ENCODE measurements at regions not wholly inside any gene's neighbourhood (a gene's known extent, or its start where the extent isn't known, plus 50 kb on each side); places are given as distances from the start of the nearest gene placed in this dataset.

DNA sequence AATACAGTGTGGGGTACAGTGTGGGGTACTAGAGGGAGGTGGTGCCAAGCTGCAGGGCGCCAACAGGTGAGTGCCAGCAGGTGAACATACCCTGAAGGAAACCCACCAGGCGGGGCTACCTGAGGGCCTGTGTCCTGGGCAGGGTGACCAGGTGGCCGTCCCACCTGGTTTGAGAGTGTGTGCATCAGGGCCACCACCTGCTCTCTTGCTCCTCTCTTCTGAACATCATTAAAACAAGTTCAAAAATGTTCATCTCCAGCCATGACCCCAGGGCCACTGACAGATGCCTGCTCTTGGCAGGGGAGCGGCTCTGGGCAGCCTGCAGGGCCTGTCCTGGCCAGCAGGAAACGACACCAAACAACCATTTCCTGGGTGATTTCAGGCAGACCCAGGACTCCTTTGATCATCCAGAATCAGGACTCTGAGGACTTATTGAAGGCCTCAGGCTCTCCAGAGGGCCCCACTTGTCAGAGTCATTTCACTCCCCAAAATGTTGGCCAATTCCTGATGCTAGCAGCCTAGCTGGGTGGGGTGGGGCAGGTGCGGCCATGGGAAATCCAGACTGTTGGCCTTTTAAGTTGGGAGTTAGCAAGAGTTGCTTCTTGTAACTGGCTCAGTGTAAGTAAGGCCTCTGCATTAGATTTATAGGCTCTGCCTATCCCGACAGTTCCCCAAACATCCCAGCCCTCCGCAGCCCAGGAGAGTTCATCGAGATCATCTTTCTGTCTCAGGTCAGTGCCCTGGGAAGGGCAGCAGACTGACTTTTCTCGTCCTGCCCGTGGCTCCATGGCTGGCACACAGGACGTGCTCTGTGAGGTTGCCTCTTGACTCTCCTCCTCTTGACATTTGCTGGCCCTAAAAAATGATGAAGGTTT lies 111.5 kb upstream of the ZNF236 start:
- H3K9me3 ChIP-seq (ENCODE audit: control insufficient read depth, insufficient read depth, low read depth, low read length) = no peaks in the 10 kb centered on the region
- no TSS peak for BruUV-seq (replicated peaks)
- TF ChIP-seq SIN3A (IDR thresholded peaks at IDR 0.05; ENCODE audit: borderline replicate concordance, insufficient read depth, low read depth, low read length) (no peak), TCF7L2 (IDR thresholded peaks at IDR 0.05; ENCODE audit: low read depth, low read length) (no peak), POLR2AphosphoS5 (IDR thresholded peaks at IDR 0.05; ENCODE audit: low read depth, low read length) (no peak), CTCF (IDR thresholded peaks at IDR 0.05) (no peak)
- TF ChIP-seq, protein P1, sequence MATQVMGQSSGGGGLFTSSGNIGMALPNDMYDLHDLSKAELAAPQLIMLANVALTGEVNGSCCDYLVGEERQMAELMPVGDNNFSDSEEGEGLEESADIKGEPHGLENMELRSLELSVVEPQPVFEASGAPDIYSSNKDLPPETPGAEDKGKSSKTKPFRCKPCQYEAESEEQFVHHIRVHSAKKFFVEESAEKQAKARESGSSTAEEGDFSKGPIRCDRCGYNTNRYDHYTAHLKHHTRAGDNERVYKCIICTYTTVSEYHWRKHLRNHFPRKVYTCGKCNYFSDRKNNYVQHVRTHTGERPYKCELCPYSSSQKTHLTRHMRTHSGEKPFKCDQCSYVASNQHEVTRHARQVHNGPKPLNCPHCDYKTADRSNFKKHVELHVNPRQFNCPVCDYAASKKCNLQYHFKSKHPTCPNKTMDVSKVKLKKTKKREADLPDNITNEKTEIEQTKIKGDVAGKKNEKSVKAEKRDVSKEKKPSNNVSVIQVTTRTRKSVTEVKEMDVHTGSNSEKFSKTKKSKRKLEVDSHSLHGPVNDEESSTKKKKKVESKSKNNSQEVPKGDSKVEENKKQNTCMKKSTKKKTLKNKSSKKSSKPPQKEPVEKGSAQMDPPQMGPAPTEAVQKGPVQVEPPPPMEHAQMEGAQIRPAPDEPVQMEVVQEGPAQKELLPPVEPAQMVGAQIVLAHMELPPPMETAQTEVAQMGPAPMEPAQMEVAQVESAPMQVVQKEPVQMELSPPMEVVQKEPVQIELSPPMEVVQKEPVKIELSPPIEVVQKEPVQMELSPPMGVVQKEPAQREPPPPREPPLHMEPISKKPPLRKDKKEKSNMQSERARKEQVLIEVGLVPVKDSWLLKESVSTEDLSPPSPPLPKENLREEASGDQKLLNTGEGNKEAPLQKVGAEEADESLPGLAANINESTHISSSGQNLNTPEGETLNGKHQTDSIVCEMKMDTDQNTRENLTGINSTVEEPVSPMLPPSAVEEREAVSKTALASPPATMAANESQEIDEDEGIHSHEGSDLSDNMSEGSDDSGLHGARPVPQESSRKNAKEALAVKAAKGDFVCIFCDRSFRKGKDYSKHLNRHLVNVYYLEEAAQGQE (IDR thresholded peaks at IDR 0.05; ENCODE audit: insufficient read depth in 1 of 2, low read depth in 2 of 2, low read length in 1 of 2) = no peak
- H3K4me1 ChIP-seq (ENCODE audit: control insufficient read depth, insufficient read depth, low read length) = no peaks in the 10 kb centered on the region
- POLR2A ChIA-PET = no interaction called here
- ATAC-seq (no peak), DNase-seq (ENCODE audit: low read depth, low spot score) (no peak)
- CTCF ChIA-PET = interaction anchor here (0.6 to 1.5 kb wide), 2 partner anchors 19 to 313 kb away, joined by 9 to 16 read pairs; no protein-coding TSS in a partner anchor
- intact Hi-C loops (cut with micrococcal nuclease; ENCODE audit: unreplicated experiment) (no loop called here), in situ Hi-C loops (cut with HindIII; ENCODE audit: low pct_unique_long_range_greater_than_20kb, low sequenced_read_pairs) (no loop called here)
- no peaks in the 10 kb centered on the region for H3K36me3 ChIP-seq (ENCODE audit: control insufficient read depth, insufficient read depth, low read length)
- no peak overlapping the region for H3K27ac ChIP-seq (ENCODE audit: low read length)
- 0 out of 2 replicates have a peak, but pooled peaks cover under 1% of the 10 kb centered on the region for H3K27me3 ChIP-seq (ENCODE audit: control insufficient read depth, insufficient read depth, low read length)
- no peak overlapping the region for H3K4me3 ChIP-seq (ENCODE audit: low read depth in 2 of 2, low read length in 2 of 2)

DNA sequence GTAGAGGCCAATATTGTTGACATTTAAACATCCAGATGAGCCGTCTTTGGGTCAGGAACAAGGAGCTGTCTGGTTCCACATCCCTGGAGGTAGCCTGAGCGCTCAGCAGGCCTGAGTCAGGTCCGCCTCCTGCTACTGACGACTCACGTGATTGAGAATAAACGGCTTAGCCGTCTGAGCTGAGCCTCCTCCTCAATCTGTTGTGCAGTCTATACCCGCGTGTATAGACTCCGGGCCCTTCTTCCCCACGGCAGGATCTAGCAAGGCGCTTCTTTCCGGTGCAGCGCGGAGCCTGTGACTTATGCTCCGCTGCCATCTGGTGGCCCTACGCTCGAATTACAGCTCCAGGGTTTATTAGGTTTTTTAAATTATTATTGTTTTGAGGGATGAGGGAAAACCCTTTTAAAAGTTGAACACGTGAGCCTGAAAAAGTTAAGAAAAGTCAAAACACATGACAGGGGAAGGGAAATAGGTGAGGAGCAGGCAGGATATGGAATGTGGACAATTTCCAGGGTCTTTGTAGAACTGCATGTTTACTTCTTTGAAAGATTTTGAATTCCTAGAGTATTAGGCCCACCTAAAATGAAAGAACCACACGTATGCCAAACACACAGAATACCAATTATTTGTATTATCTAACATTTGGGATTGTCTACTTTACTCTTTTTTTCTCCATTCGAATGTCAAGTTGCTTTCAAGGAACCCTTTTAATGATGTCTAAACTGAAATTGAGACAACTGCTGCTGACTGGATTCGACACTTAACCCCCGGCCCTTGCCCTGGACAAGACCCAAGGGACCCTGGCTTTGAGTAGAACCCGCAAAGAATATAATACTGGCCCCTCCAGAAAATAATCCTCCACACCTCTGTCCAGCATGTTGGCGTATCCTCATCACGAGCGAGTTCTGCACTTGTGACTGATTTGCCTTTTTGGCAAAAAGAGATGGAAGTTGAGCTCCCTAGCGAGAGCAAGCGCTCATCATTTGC lies 112.4 kb upstream of the ZNF236 start:
- no TSS peak for BruUV-seq (replicated peaks)
- Histone ChIP-seq H3K4me3 (ENCODE audit: low read depth in 2 of 2, low read length in 2 of 2) (peak overlapping the region in 1 of 2 experiments; percentile 21; a peak in 1 of 4 replicates), H3K4me1 (ENCODE audit: control insufficient read depth, insufficient read depth, low read length) (no peaks in the 10 kb centered on the region), H3K9me3 (ENCODE audit: control insufficient read depth, insufficient read depth, low read depth, low read length) (no peaks in the 10 kb centered on the region), H3K27ac (ENCODE audit: low read length) (no peak overlapping the region), H3K27me3 (ENCODE audit: control insufficient read depth, insufficient read depth, low read length) (peaks cover 8% of the 10 kb centered on the region; the same call in 1 of the 2 replicates), H3K36me3 (ENCODE audit: control insufficient read depth, insufficient read depth, low read length) (no peaks in the 10 kb centered on the region)
- in situ Hi-C loops (cut with HindIII; ENCODE audit: low pct_unique_long_range_greater_than_20kb, low sequenced_read_pairs) (no loop called here), intact Hi-C loops (cut with micrococcal nuclease; ENCODE audit: unreplicated experiment) (loop anchor here (1.0 kb wide), 1 partner anchor 311 kb away; no protein-coding TSS in a partner anchor)
- CTCF ChIA-PET = interaction anchor here (0.5 to 1.5 kb wide), 12 partner anchors 11 to 312 kb away, joined by 3 to 16 read pairs (median 4); no protein-coding TSS in a partner anchor
- peak; percentile 89 for ATAC-seq
- TF ChIP-seq CTCF (IDR thresholded peaks at IDR 0.05) (no peak), SIN3A (IDR thresholded peaks at IDR 0.05; ENCODE audit: borderline replicate concordance, insufficient read depth, low read depth, low read length) (no peak), POLR2AphosphoS5 (IDR thresholded peaks at IDR 0.05; ENCODE audit: low read depth, low read length) (no peak), TCF7L2 (IDR thresholded peaks at IDR 0.05; ENCODE audit: low read depth, low read length) (no peak)
- TF ChIP-seq, protein P1 (IDR thresholded peaks at IDR 0.05; ENCODE audit: insufficient read depth in 1 of 2, low read depth in 2 of 2, low read length in 1 of 2) = no peak
- POLR2A ChIA-PET = interaction anchor here (0.6 kb wide), 2 partner anchors 92 to 324 kb away, joined by 3 to 4 read pairs; no protein-coding TSS in a partner anchor
- DNase-seq (ENCODE audit: low read depth, low spot score) = peak; percentile 38
